ENCODE measurements at regions not wholly inside any gene's neighbourhood (a gene's known extent, or its start where the extent isn't known, plus 50 kb on each side); places are given as distances from the start of the nearest gene placed in this dataset.
"Not testable (repeated sequence)": the region's sequence is repeated elsewhere in the genome, so short reads cannot be mapped to it uniquely, and the experiment has no call there.

DNA sequence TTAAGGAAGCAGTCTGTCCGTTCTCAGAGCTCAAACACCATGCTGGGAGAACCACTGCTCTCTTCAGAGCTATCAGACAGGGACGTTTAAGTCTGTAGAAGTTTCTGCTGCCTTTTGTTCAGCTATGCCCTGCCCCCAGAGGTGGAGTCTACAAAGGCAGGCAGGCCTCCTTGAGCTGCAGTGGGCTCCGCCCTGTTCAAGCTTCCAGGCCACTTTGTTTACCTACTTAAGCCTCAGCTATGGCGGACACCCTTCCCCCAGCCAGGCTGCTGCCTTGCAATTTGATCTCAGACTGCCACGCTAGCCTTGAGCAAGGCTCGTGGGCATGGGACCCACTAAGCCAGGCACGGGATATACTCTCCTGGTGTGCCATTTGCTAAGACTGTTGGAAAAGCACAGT, 180.7 kb upstream of the TMEM196 start:
- not testable (repeated sequence) for DNase-seq (ENCODE audit: low spot score)

GRCh38 chr7:19953411-19953810, 180.0 kb upstream of the TMEM196 start:
- DNase-seq (ENCODE audit: low spot score): not testable (repeated sequence)

GRCh38 chr7:19948160-19948559, 174.7 kb upstream of the TMEM196 start:
- DNase-seq (ENCODE audit: low spot score): no peak

DNA sequence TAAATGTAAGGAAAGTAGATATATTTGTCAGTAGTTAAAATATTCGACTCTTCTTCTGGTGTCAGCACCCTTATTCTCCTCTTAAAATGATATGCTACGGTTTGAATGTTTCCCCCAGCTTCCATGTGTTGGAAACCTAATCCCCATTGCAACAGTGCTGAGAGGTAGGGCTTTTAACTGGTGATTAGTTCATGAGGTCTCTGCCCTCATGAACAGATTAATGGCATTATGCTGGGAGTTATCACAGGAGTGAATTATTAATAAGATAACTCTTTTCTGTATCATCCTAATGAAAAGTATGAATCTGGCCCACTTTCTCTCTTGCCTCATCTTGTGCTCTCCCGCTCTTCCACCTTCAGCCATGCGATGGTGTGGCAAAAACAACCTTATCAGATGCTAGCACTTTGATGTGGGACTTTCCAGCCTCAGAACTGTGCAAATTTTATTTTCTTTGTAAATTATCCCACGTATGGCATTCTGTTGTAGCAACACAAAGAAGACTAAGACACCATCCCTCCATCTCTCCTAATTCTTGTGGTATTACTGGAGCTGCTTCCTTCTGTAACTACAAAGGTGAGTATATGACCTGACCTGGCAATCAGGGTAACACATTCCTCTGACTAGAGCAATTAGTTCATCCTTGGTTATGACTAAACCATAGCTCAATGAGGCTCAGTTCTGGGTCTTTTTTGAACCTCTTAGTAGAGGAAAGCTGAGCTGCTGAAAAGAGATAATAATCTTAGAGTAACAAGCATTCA, 171.1 kb upstream of the TMEM196 start:
- DNase-seq (ENCODE audit: low spot score): no peak

- no peak for DNase-seq (ENCODE audit: low spot score)
Measured at GRCh38 chr7:19939746-19940145, 166.3 kb upstream of the TMEM196 start.

DNA sequence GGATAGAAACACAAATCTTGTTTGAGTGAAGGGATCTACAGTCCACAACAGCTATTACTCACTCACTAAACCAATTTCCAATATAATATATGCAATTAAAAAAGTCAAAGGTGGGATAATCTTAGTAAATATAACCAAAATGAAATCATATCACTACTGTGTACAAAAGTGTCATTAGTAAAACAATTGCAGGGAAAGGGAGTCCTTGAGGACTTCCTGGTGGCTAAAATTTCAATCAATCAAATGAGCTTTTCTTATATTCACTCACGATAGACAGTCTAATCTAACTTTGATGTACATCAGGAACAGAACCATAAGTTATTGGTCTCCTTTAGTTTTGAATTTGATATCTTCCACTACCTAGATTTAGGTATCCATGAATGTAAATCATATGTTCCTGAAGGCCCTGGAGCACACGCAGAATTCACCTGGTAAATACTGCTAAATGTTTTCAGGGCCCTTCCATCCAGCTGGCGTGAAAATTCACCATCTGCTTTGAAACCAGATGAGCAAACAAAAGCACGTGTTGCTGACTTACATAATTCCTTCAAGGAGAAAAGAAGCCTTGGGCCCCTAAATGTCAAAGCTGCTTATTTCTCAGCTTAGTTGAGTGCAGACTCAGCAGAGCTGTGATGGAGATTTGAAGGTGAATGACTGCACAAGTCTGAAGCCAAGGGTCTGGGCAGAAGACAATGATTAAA, 159.3 kb upstream of the TMEM196 start:
- DNase-seq (ENCODE audit: low spot score): no peak

DNA sequence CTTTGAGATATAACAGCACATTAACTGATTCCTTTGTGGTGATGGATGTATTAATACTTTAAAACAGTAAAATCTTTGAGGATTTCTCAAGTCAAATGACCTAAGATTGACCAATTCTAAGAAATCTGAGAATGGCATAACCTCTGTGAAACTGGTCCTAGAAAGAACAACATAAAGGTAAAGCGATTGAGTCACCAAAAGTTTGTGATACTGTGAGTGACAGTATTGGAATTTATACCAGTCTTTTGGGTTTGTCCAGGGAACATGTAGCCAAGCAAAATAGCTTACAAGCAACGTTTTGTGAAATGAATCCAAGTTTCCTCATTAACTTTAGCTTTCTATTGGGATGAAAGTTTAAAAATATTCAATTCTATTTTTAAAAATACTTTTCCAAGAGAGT, 157.4 kb upstream of the TMEM196 start:
- no peak for DNase-seq (ENCODE audit: low spot score)

GRCh38 chr7:19930051-19930450, 156.6 kb upstream of the TMEM196 start:
- no peak for DNase-seq (ENCODE audit: low spot score)

DNA sequence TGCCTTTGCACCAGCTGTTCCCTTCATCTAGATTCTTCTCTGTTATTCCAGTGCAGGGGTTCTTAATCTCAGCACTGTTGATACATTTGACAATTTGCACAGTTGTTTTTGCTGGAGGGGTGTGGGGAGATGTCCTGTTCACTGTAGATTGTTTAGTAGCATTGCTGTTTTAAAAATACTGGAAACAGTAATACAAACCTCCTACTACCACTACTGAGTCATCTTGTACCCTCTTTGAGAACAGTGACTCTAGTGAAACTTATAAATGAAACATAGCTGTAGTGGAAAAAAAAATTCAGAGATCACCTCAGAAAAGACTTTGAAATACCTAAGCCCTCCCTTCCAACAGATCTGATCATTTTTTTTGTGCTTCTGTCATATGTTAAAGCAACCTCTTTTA, 154.8 kb upstream of the TMEM196 start:
- DNase-seq (ENCODE audit: low spot score): no peak

GRCh38 chr7:19920705-19921104, 147.3 kb upstream of the TMEM196 start:
- no peak for DNase-seq (ENCODE audit: low spot score)

DNA sequence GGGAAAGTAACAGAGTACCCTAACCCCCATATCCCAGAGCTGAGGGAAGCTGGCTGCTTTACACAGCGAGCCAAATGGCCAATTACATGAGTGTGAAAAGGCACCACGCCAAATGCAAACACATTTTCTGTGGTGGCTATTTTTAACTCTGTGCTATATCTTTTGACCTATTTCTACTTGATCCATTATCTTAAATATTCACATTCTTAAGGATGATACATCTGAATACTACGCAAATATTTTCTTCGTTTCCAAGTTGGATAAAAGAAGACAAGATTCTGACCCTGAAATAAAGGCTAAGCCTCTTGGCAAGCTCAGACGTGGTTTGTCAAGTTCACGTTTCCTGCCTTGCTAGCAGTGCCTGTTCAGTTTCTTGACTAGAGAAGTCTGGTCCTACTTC, 146.7 kb upstream of the TMEM196 start:
- DNase-seq (ENCODE audit: low spot score): no peak

- DNase-seq (ENCODE audit: low spot score): no peak
Measured at GRCh38 chr7:19919261-19920095, 146.1 kb upstream of the TMEM196 start.

DNA sequence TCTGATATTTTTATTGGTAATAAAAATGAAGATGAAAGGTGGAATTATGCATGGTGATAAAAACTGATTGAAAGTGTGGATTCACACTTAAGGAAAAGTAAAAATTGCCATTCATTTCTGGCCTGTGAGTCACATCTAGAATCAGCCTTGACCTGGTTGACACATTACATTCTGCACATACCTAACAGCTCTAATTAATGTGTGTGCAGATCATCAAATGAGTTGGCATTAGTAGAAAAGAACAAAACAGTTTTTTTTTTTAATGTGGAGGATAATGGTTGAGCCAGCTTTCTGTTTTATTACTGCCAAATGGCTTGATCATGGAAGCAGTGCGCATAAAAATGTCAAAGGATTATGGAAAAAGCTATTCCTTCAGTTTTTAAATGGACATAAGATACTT, 142.6 kb upstream of the TMEM196 start:
- DNase-seq (ENCODE audit: low spot score): no peak

DNA sequence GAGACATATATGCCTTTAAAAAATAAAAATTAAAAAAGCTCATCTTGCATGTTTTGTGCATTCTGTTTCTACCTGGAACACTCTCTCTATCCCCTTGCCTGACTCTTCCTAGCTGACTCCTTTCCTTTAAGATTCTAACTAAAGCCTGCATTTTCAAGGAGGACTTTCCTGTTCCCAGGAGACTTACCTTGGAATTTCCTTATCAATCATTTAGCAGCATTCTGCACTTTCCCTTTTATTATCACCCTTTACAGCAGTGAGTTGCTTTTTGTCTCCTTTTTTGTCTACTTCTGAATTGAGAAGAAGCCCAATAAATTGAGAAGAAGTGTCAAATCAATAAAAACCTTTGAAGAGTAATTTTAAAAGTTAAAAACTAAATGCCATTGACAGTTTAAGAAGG, 142.2 kb upstream of the TMEM196 start:
- no peak for DNase-seq (ENCODE audit: low spot score)

- no peak for DNase-seq (ENCODE audit: low spot score)
Measured at GRCh38 chr7:19914866-19915265, 141.4 kb upstream of the TMEM196 start.

DNA sequence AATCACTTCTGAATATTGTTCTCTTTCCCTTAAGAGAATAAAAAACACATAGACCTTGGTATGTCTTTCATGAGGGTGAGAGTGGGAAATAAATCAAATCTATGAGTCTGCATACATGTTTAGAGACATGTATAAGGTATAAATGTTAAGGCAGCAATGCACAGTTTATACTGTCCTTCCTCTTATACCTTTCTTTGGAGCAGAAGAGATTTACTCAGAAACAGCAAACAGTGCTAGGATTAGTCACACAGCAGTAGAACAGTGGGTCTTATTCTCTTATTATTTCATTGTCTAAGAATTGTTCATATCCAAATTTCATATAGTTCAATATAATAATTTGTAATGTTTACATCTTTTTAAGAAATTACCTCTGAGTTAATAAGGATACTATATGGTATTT, 126.7 kb upstream of the TMEM196 start:
- no peak for DNase-seq (ENCODE audit: low spot score)

DNA sequence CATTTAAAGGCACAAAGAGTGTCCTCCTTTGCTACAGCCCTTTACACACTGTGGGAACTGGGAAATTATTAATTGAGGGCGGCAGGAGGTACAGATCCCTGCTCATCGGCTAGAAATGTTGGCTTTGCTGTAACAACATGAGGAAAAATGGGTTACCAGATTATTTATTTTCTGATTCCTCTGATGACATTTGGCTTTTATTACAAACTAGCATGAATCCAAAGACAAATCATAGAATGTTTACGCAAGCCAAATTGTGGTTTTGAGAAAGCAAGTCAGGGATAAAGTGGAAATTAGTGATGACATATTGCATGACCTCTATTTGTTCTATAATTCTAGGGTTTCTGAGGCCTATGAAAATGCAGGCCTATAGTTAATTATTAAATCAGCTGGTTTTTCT, 126.1 kb upstream of the TMEM196 start:
- DNase-seq (ENCODE audit: low spot score): no peak

DNA sequence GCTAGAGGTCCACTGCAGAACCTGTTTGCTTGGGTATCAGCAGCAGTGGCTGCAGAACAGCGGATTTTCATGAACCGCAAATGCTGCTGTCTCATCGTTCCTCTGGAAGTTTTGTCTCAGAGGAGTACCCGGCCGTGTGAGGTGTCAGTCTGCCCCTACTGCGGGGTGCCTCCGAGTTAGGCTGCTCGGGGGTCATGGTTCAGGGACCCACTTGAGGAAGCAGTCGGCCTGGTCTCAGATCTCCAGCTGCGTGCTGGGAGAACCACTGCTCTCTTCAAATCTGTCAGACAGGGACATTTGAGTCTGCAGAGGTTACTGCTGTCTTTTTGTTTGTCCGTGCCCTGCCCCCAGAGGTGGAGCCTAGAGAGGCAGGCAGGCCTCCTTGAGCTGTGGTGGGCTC, 109.5 kb upstream of the TMEM196 start:
- DNase-seq (ENCODE audit: low spot score): not testable (repeated sequence)

- DNase-seq (ENCODE audit: low spot score): no peak
Measured at GRCh38 chr7:19872094-19872493, 98.7 kb upstream of the TMEM196 start.

DNA sequence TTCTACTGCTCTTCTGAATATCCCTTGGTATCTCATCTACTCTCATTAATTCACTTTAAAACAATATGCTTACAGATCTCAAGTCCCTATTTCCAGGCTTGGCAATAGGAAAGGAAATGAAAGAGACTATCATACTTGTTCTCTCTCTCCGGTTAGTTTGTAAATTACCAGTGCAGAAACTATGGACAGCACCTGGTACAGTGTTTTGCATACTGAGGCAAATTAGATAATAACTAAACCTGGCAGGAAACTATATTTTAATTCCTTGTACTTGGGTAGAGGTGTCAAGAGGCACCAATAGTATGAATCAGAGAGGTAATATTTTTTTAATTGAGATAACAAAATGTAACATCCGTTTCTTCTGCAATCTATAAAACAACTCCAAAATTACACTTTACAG, 97.7 kb upstream of the TMEM196 start:
- DNase-seq (ENCODE audit: low spot score): peak; percentile 3

DNA sequence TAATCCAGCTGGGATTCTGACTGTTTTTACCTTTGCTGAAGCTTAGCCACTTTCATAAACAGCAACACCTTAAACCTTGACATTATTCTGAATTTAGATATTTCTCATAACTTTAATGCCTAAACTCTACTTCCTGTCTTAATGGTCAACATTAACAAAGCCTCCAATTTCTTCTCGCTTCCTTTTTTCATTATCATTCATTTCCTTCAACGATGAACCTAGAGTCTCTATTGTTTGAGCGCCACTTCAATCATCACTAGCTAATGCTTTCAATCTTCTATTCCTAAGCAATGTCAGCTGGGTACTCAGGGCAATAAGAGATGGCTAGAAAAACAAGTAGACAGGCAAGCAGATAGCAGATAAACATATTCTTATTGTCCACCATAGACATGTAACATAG, 96.6 kb upstream of the TMEM196 start:
- DNase-seq (ENCODE audit: low spot score): no peak

GRCh38 chr7:19853261-19853832, 79.9 kb upstream of the TMEM196 start:
- DNase-seq (ENCODE audit: low spot score): no peak

- no peak for DNase-seq (ENCODE audit: low spot score)
Measured at GRCh38 chr7:19852192-19852591, 78.8 kb upstream of the TMEM196 start.

Measured in germinal center (tissue), 1 donor.